ENCODE measurements at regions not wholly inside any gene's neighbourhood (a gene's known extent, or its start where the extent isn't known, plus 50 kb on each side); places are given as distances from the start of the nearest gene placed in this dataset.

GRCh38 chr16:65355706-65356105 is 233.8 kb upstream of the CDH11 start:
- TF ChIP-seq USF2 (IDR thresholded peaks at IDR 0.05; ENCODE audit: low read depth, low read length) (no peak), SMC3 (IDR thresholded peaks at IDR 0.05; ENCODE audit: low read depth, low read length) (no peak), FOS (IDR thresholded peaks at IDR 0.05; ENCODE audit: low read depth, low read length) (no peak), MAZ (IDR thresholded peaks at IDR 0.05; ENCODE audit: borderline replicate concordance, low read depth, low read length) (no peak), MXI1 (IDR thresholded peaks at IDR 0.05; ENCODE audit: borderline replicate concordance, low read depth, low read length) (no peak), BHLHE40 (IDR thresholded peaks at IDR 0.05; ENCODE audit: low read depth, low read length) (no peak), CHD1 (IDR thresholded peaks at IDR 0.05; ENCODE audit: low read depth, low read length) (no peak), RAD21 (IDR thresholded peaks at IDR 0.05; ENCODE audit: low read length) (no peak), NFE2L2 (IDR thresholded peaks at IDR 0.05; ENCODE audit: low read depth, low read length) (no peak), CTCF (conservative IDR thresholded peaks at IDR 0.05; ENCODE audit: low read depth, low read length) (no peak), ELK1 (IDR thresholded peaks at IDR 0.05; ENCODE audit: borderline replicate concordance, low read depth, low read length) (no peak)
- intact Hi-C loops (cut with micrococcal nuclease) = no loop called here
- Histone ChIP-seq H4K20me1 (ENCODE audit: insufficient read depth, low read length) (no peaks in the 10 kb centered on the region), H3K4me2 (ENCODE audit: low read depth, low read length) (no peak overlapping the region), H2AK5ac (ENCODE audit: low read depth, low read length) (no peak overlapping the region), H3K23ac (ENCODE audit: low read depth, low read length) (no peak overlapping the region), H3K14ac (replicated peaks; ENCODE audit: low read depth, low read length) (no peak overlapping the region), H3K9me3 (ENCODE audit: control insufficient read depth, insufficient read depth, low read length) (peaks cover 3% of the 10 kb centered on the region), H3K27ac (ENCODE audit: insufficient read depth, low read length) (no peak overlapping the region), H3K18ac (ENCODE audit: low read depth, low read length) (no peak overlapping the region), H3K9ac (ENCODE audit: low read depth, low read length) (no peak overlapping the region), H4K8ac (ENCODE audit: low read depth in 2 of 2, low read length in 2 of 2) (no peak overlapping the region), H2BK120ac (ENCODE audit: low read depth, low read length) (no peak overlapping the region), H3K9me1 (ENCODE audit: insufficient read depth, low read length) (no peaks in the 10 kb centered on the region), H3K56ac (ENCODE audit: extremely low read depth, insufficient read depth, low read length) (no peak overlapping the region), H3K4me3 (ENCODE audit: insufficient read depth, low read depth, low read length) (no peak overlapping the region), H2AFZ (replicated peaks; ENCODE audit: low read length, poor library complexity) (no peak overlapping the region), H2BK5ac (ENCODE audit: low read depth, low read length, poor library complexity, severe bottlenecking) (no peak overlapping the region), H3K79me1 (ENCODE audit: low read depth in 1 of 2, low read length in 2 of 2) (no peaks in the 10 kb centered on the region), H4K5ac (ENCODE audit: low read depth, low read length) (no peak overlapping the region), H2AK9ac (replicated peaks; ENCODE audit: low read depth, low read length, poor library complexity) (no peak overlapping the region), H2BK15ac (ENCODE audit: low read depth, low read length) (no peak overlapping the region), H3K36me3 (ENCODE audit: control insufficient read depth, insufficient read depth, low read length) (no peaks in the 10 kb centered on the region), H2BK20ac (ENCODE audit: low read depth, low read length) (no peak overlapping the region), H3K4ac (ENCODE audit: low read depth, low read length) (no peak overlapping the region), H3K27me3 (ENCODE audit: control insufficient read depth, insufficient read depth, low read length) (peaks cover 3% of the 10 kb centered on the region; the same call in 1 of the 2 replicates), H3K4me1 (ENCODE audit: control insufficient read depth, insufficient read depth, low read length) (no peaks in the 10 kb centered on the region), H4K91ac (ENCODE audit: insufficient read depth, low read depth, low read length) (no peak overlapping the region)
- in situ Hi-C loops (cut with MboI; ENCODE audit: low sequenced_read_pairs) = no loop called here
- ATAC-seq (ENCODE audit: low read depth) = no peak
- dilution Hi-C loops (cut with HindIII; ENCODE audit: low sequenced_read_pairs, unreplicated experiment) = no loop called here
- no peak for DNase-seq
- POLR2A ChIA-PET (ENCODE audit: unreplicated experiment) = no interaction called here
- no TSS peak for BruUV-seq (replicated peaks)
- CTCF ChIA-PET = no interaction called here
